ENCODE measurements at regions not wholly inside any gene's neighbourhood (a gene's known extent, or its start where the extent isn't known, plus 50 kb on each side); places are given as distances from the start of the nearest gene placed in this dataset.
A peak's percentile ranks its signal among the peaks of the same experiment; 100 is the strongest.

- no peak for DNase-seq
- Histone ChIP-seq H3K9me2 (no peaks in the 10 kb centered on the region), H3K27ac (ENCODE audit: low read depth in 2 of 2, low read length in 1 of 2) (peak overlapping the region in 1 of 2 experiments; percentile 90; a peak in 2 of 4 replicates), H4K20me1 (ENCODE audit: insufficient read depth) (no peaks in the 10 kb centered on the region), H3K36me3 (replicated peaks in 1 of 2; ENCODE audit: control insufficient read depth in 1 of 2, insufficient read depth in 2 of 2, low read length in 1 of 2) (no peaks in the 10 kb centered on the region), H3F3A (replicated peaks; ENCODE audit: insufficient read depth) (peaks cover 48% of the 10 kb centered on the region), H3K27me3 (ENCODE audit: insufficient read depth) (no peaks in the 10 kb centered on the region), H3K4me1 (ENCODE audit: control insufficient read depth in 1 of 2, insufficient read depth in 2 of 2, low read depth in 1 of 2, low read length in 1 of 2) (peaks cover 0 to 51% of the 10 kb centered on the region in 2 experiments; a peak in 3 of 4 replicates), H3K9me3 (no peaks in the 10 kb centered on the region), H3K4me3 (ENCODE audit: low read depth in 2 of 2, low read length in 1 of 2) (no peak overlapping the region), H3K79me2 (ENCODE audit: insufficient read depth) (no peaks in the 10 kb centered on the region), H2AFZ (ENCODE audit: low read depth) (0 out of 2 replicates have a peak overlapping the region, but pooled peaks have one; percentile 61), H3K9ac (peak overlapping the region; percentile 55; the same call in 1 of the 2 replicates), H3K4me2 (peak overlapping the region; percentile 54; the same call in 1 of the 2 replicates)
- TF ChIP-seq SIN3A (IDR thresholded peaks at IDR 0.05; ENCODE audit: borderline replicate concordance, low read depth, low read length) = no peak
- no peak for TF ChIP-seq RFX5 (IDR thresholded peaks at IDR 0.05; ENCODE audit: low read length)
- no peak for TF ChIP-seq TAF1 (IDR thresholded peaks at IDR 0.05; ENCODE audit: borderline replicate concordance, low read depth, low read length)
- peak; percentile 17; the same call in 1 of the 2 replicates for TF ChIP-seq JUND (IDR thresholded peaks at IDR 0.05)
- TF ChIP-seq NFIC (IDR thresholded peaks at IDR 0.05; ENCODE audit: borderline replicate concordance) = peak; percentile 66
- peak; percentile 53; the same call in 1 of the 2 replicates for TF ChIP-seq RXRA (IDR thresholded peaks at IDR 0.05; ENCODE audit: borderline replicate concordance, low read depth)
- peak; percentile 86 for TF ChIP-seq TCF12 (IDR thresholded peaks at IDR 0.05)
- no peak for TF ChIP-seq FOXM1 (IDR thresholded peaks at IDR 0.05; ENCODE audit: low read depth)
- peak; percentile 32; the same call in 1 of the 2 replicates for TF ChIP-seq FOSL2 (IDR thresholded peaks at IDR 0.05; ENCODE audit: borderline replicate concordance, low read depth)
- TF ChIP-seq PBX3 (IDR thresholded peaks at IDR 0.05) = peak; percentile 60
- TF ChIP-seq CTCF (IDR thresholded peaks at IDR 0.05) = no peak
- TF ChIP-seq MEF2A (IDR thresholded peaks at IDR 0.05; ENCODE audit: borderline replicate concordance, low read depth) = 0 out of 2 replicates have a peak, but pooled peaks have one; percentile 44
- TF ChIP-seq TEAD4 (IDR thresholded peaks at IDR 0.05; ENCODE audit: borderline replicate concordance, insufficient read depth) = peak; percentile 42; the same call in 1 of the 2 replicates
- peak in 1 of 2 experiments; percentile 60; a peak in 1 of 4 replicates for TF ChIP-seq EP300 (IDR thresholded peaks at IDR 0.05; ENCODE audit: borderline replicate concordance in 1 of 2, low read depth in 1 of 2, low read length in 1 of 2)
- no peak for TF ChIP-seq EZH2phosphoT487 (IDR thresholded peaks at IDR 0.05; ENCODE audit: borderline replicate concordance, low read depth)
- ChIA-PET CTCF (no interaction called here), POLR2A (no interaction called here)
- WGBS (ENCODE audit: low lambda C conversion rate) = 33% methylated on average over 6 of the region's 6 CpGs
Measured at GRCh38 chr18:45167631-45168280, 447.5 kb upstream of the SLC14A2 start.

Data from SK-N-SH (cell line).